GM23248 (cell line): ENCODE measurements at regions not wholly inside any gene's neighbourhood (a gene's known extent, or its start where the extent isn't known, plus 50 kb on each side); places are given as distances from the start of the nearest gene placed in this dataset.
"Not testable (repeated sequence)": the region's sequence is repeated elsewhere in the genome, so short reads cannot be mapped to it uniquely, and the experiment has no call there.

Experiments
- DNase-seq: peaks from one replicate; pipeline ENCODE4 v3.0.0-alpha.2; 2015
- H2AFZ ChIP-seq: fragments of 200-600 bp; sonication (generic); 2 replicates; pipeline ENCODE4 v1.6.1; 2016; ENCODE audit warnings: antibody characterized with exemption
- H3F3A ChIP-seq: fragments of 200-600 bp; sonication (generic); 2 replicates; pipeline ENCODE4 v1.6.1; 2016; ENCODE audit warnings: mild to moderate bottlenecking, antibody characterized with exemption, mixed run types; ENCODE audit not compliant: insufficient read depth
- H3K27ac ChIP-seq: fragments of 200-600 bp; sonication (generic); 2 replicates; pipeline ENCODE4 v1.5.1; 2016; ENCODE audit warnings: mild to moderate bottlenecking
- H3K27me3 ChIP-seq: fragments of 200-600 bp; sonication (generic); replicated peaks from 2 replicates; pipeline ENCODE4 v1.6.1; 2016; ENCODE audit warnings: mild to moderate bottlenecking; ENCODE audit not compliant: insufficient read depth
- H3K36me3 ChIP-seq: fragments of 200-600 bp; sonication (generic); 2 replicates; pipeline ENCODE4 v1.6.1; 2016; ENCODE audit warnings: low read depth, mild to moderate bottlenecking
- H3K4me1 ChIP-seq: fragments of 200-600 bp; sonication (generic); 2 replicates; pipeline ENCODE4 v1.6.1; 2016; ENCODE audit warnings: mild to moderate bottlenecking; ENCODE audit not compliant: insufficient read depth
- H3K4me2 ChIP-seq: fragments of 200-600 bp; sonication (generic); one replicate; pipeline ENCODE4 v1.6.1; 2016; ENCODE audit warnings: mild to moderate bottlenecking; ENCODE audit not compliant: unreplicated experiment
- H3K4me3 ChIP-seq: fragments of 200-600 bp; sonication (generic); 2 replicates; pipeline ENCODE4 v1.5.1; 2016; ENCODE audit warnings: mild to moderate bottlenecking
- H3K79me2 ChIP-seq: fragments of 200-600 bp; sonication (generic); 2 replicates; pipeline ENCODE4 v1.6.1; 2016; ENCODE audit warnings: mild to moderate bottlenecking; ENCODE audit not compliant: insufficient read depth
- H3K9ac ChIP-seq: fragments of 200-600 bp; sonication (generic); 2 replicates; pipeline ENCODE4 v1.6.1; 2016; ENCODE audit warnings: mild to moderate bottlenecking
- H3K9me2 ChIP-seq: fragments of 200-600 bp; sonication (generic); 2 replicates; pipeline ENCODE4 v1.6.1; 2016; ENCODE audit warnings: mixed run types, mild to moderate bottlenecking, moderate library complexity; ENCODE audit not compliant: insufficient read depth
- H3K9me3 ChIP-seq: fragments of 200-600 bp; sonication (generic); one replicate; pipeline ENCODE4 v1.6.1; 2017; ENCODE audit warnings: low read depth
- H4K20me1 ChIP-seq: fragments of 200-600 bp; sonication (generic); 2 replicates; pipeline ENCODE4 v1.6.0; 2016; ENCODE audit not compliant: insufficient read depth
- EZH2 ChIP-seq: fragments of 200-600 bp; sonication (generic); IDR thresholded peaks from 2 replicates; pipeline ENCODE4 v1.6.1; 2018; ENCODE audit warnings: antibody characterized with exemption, mild to moderate bottlenecking; ENCODE audit not compliant: insufficient read depth, poor library complexity, severe bottlenecking
- EZH2phosphoT487 ChIP-seq: fragments of 200-600 bp; sonication (generic); IDR thresholded peaks from 2 replicates; pipeline ENCODE4 v1.6.1; 2018; ENCODE audit warnings: antibody characterized with exemption, moderate library complexity, mild to moderate bottlenecking, low read depth; ENCODE audit not compliant: insufficient read depth
- WGBS, 2 experiments: methylation state at CpG; one replicate each; pipeline ENCODE4 v1.1.6; 2015 to 2017; ENCODE audit warnings: low lambda C conversion rate in 2 of 2, low coverage in 1 of 2; ENCODE audit errors: missing lambda C conversion rate in 2 of 2; 5-methylcytosine and 5-hydroxymethylcytosine counted together
- in situ Hi-C: fragments of 300-500 bp; cut with MboI; formaldehyde crosslinking; loops from 2 replicates; pipeline ENCODE4 v1.15.0; 2020

- TF ChIP-seq EZH2phosphoT487 (no peak), EZH2 (no peak)
- Histone ChIP-seq H3K9ac (no peak overlapping the region), H3K9me3 (no peaks in the 10 kb centered on the region), H3K27me3 (peaks cover 25% of the 10 kb centered on the region), H2AFZ (no peak overlapping the region), H3K4me2 (no peak overlapping the region), H3K4me3 (no peak overlapping the region), H3K4me1 (no peaks in the 10 kb centered on the region), H3K36me3 (no peaks in the 10 kb centered on the region), H3K27ac (no peak overlapping the region), H4K20me1 (no peaks in the 10 kb centered on the region), H3K9me2 (no peaks in the 10 kb centered on the region), H3F3A (no peaks in the 10 kb centered on the region), H3K79me2 (no peaks in the 10 kb centered on the region)
- 9 to 23% methylated on average over 4 of the region's 4 CpGs for WGBS, 2 experiments
- DNase-seq: no peak
- in situ Hi-C loops: no loop called here
These were observed 152.7 kb downstream of the MYLK4 start for GRCh38 chr6:2597991-2598390.

DNA sequence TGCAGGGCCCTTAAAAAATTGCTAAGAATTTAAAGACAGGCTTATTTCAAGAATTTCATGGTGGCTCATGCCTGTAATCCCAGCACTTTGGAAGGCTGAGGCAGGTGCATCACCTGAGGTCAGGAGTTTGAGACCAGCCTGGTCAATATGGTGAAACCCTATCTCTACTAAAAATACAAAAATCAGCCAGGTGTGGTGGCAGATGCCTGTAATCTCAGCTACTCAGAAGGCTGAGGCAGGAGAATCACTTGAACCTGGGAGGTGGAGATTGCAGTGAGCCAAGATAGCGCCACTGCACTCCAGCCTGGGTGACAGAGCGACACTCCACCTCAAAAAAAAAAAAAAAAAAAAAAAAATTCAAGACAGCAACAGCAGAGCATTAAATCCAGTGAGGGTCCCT lies 153.3 kb downstream of the MYLK4 start:
- 17 to 36% methylated on average over 1 to 2 of the region's 2 CpGs for WGBS, 2 experiments
- H3K9me2 ChIP-seq, H3K4me1 ChIP-seq, H3F3A ChIP-seq, H2AFZ ChIP-seq, H3K9ac ChIP-seq, in situ Hi-C loops, H3K27ac ChIP-seq, DNase-seq, H3K4me2 ChIP-seq, H3K36me3 ChIP-seq, H3K9me3 ChIP-seq, H3K4me3 ChIP-seq, H3K79me2 ChIP-seq, H4K20me1 ChIP-seq: not testable (repeated sequence)
- H3K27me3 ChIP-seq: peaks cover 20% of the 10 kb centered on the region

- no peaks in the 10 kb centered on the region for H3K9me2 ChIP-seq
- no peaks in the 10 kb centered on the region for H3K36me3 ChIP-seq
- no peak overlapping the region for H3K4me2 ChIP-seq
- no peaks in the 10 kb centered on the region for H3K9me3 ChIP-seq
- no peaks in the 10 kb centered on the region for H3F3A ChIP-seq
- no peaks in the 10 kb centered on the region for H3K4me1 ChIP-seq
- no peak overlapping the region for H3K4me3 ChIP-seq
- H3K9ac ChIP-seq: no peak overlapping the region
- H4K20me1 ChIP-seq: no peaks in the 10 kb centered on the region
- no peak for TF ChIP-seq EZH2
- H2AFZ ChIP-seq: no peak overlapping the region
- no peak for DNase-seq
- in situ Hi-C loops: no loop called here
- no peaks in the 10 kb centered on the region for H3K79me2 ChIP-seq
- peaks cover 7% of the 10 kb centered on the region for H3K27me3 ChIP-seq
- 0 to 10% methylated on average over 1 of the region's 1 CpG for WGBS, 2 experiments
- no peak overlapping the region for H3K27ac ChIP-seq
These were observed 154.5 kb downstream of the MYLK4 start for GRCh38 chr6:2596222-2596621.

DNA sequence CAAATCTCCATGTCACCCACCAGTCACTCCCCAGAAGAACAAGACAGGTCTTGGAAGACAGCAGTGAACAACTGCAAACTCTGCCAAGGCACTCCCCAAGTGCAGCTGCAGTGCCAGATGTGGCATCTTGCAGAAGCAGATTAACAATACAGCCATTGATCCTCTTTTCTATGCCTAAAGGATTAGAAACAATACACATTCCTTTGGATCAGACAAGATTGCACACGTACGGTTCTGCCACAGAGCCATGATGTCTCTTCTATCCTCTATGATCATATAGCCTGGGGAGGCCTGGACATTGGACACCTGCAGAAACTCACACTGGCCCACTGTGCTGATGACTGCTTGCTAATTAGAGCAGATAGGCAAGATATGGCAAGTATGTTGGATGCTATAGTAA lies 155.9 kb downstream of the MYLK4 start:
- in situ Hi-C loops: no loop called here

GRCh38 chr6:2593167-2593566 lies 157.6 kb downstream of the MYLK4 start:
- H3K9ac ChIP-seq: no peak overlapping the region
- TF ChIP-seq EZH2: no peak
- TF ChIP-seq EZH2phosphoT487: no peak
- no peak for DNase-seq
- no peaks in the 10 kb centered on the region for H4K20me1 ChIP-seq
- no peak overlapping the region for H3K27ac ChIP-seq
- 58 to 67% methylated on average over 6 of the region's 6 CpGs for WGBS, 2 experiments
- H3F3A ChIP-seq: no peaks in the 10 kb centered on the region
- H3K27me3 ChIP-seq: peaks cover 16% of the 10 kb centered on the region
- no peak overlapping the region for H2AFZ ChIP-seq
- no peaks in the 10 kb centered on the region for H3K36me3 ChIP-seq
- H3K4me2 ChIP-seq: no peak overlapping the region
- H3K9me2 ChIP-seq: no peaks in the 10 kb centered on the region
- in situ Hi-C loops: no loop called here
- H3K4me3 ChIP-seq: no peak overlapping the region
- no peaks in the 10 kb centered on the region for H3K9me3 ChIP-seq
- H3K4me1 ChIP-seq: no peaks in the 10 kb centered on the region
- H3K79me2 ChIP-seq: no peaks in the 10 kb centered on the region

More for the DNA sequence above, 155.9 kb downstream of the MYLK4 start:
- Histone ChIP-seq H3K79me2 (no peaks in the 10 kb centered on the region), H3K27me3 (peaks cover 16% of the 10 kb centered on the region), H3K36me3 (no peaks in the 10 kb centered on the region), H3K9ac (no peak overlapping the region), H3K4me2 (no peak overlapping the region), H3K4me3 (no peak overlapping the region), H3K27ac (no peak overlapping the region), H3K9me3 (no peaks in the 10 kb centered on the region), H3K4me1 (no peaks in the 10 kb centered on the region), H4K20me1 (no peaks in the 10 kb centered on the region), H2AFZ (no peak overlapping the region), H3K9me2 (no peaks in the 10 kb centered on the region), H3F3A (no peaks in the 10 kb centered on the region)
- no peak for TF ChIP-seq EZH2
- no peak for TF ChIP-seq EZH2phosphoT487
- no peak for DNase-seq
- WGBS, 2 experiments: 27 to 64% methylated on average over 2 of the region's 2 CpGs
